GM12892 (cell line): ENCODE measurements at regions not wholly inside any gene's neighbourhood (a gene's known extent, or its start where the extent isn't known, plus 50 kb on each side); places are given as distances from the start of the nearest gene placed in this dataset.

Experiments
- POLR2A ChIP-seq: IDR thresholded peaks from 2 replicates; pipeline ENCODE4 v1.6.1; 2011; ENCODE audit warnings: low read depth, low read length, control low read depth
- POLR2AphosphoS5 ChIP-seq: IDR thresholded peaks from 2 replicates; pipeline ENCODE4 v1.6.1; 2011; ENCODE audit warnings: low read depth, low read length, control low read depth

DNA sequence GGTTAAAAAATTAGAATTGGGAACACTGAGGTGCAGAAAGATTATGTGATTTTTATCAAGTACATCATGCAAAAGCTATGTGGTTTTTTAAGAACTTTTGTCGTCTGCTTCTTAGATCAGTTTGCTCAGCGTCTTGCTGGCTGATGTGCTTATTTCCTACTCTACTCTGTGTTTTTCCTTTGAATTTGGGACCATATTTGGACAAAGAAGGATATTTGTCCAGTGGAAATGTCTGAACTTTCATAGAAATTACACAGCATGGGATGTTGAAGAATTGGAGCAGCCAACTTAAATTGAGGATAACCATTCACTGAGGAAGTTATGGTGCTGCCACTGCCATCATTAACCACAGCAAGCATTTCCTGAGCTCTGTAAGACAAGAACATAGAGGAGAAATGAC lies 252.8 kb upstream of the HS3ST5 start:
- TF ChIP-seq POLR2AphosphoS5 (no peak), POLR2A (no peak)
